ENCODE measurements at regions not wholly inside any gene's neighbourhood (a gene's known extent, or its start where the extent isn't known, plus 50 kb on each side); places are given as distances from the start of the nearest gene placed in this dataset.

- TF ChIP-seq CBX2 (IDR thresholded peaks at IDR 0.05; ENCODE audit: low read depth, low read length) (no peak), CBX2 (CRISPR knock-in tag; IDR thresholded peaks at IDR 0.05; ENCODE audit: low read depth) (no peak), ZMYM2 (CRISPR knock-in tag; IDR thresholded peaks at IDR 0.05) (no peak), NFATC3 (CRISPR knock-in tag; IDR thresholded peaks at IDR 0.05) (no peak), ZNF501 (CRISPR knock-in tag; IDR thresholded peaks at IDR 0.05) (no peak), MED8 (CRISPR knock-in tag; IDR thresholded peaks at IDR 0.05; ENCODE audit: insufficient replicate concordance) (no peak), ARID3A (IDR thresholded peaks at IDR 0.05; ENCODE audit: low read depth, low read length) (no peak), MLXIP (CRISPR knock-in tag; IDR thresholded peaks at IDR 0.05; ENCODE audit: borderline replicate concordance) (no peak), FOSL2 (CRISPR knock-in tag; IDR thresholded peaks at IDR 0.05) (no peak)
These were observed 67.7 kb upstream of the GATA6 start (continued) for GRCh38 chr18:22101731-22102130.
